PFSK-1 (cell line): ENCODE measurements at regions not wholly inside any gene's neighbourhood (a gene's known extent, or its start where the extent isn't known, plus 50 kb on each side); places are given as distances from the start of the nearest gene placed in this dataset.

Experiments used
- REST ChIP-seq, 2 experiments: IDR thresholded peaks; 2 replicates each; pipeline versions ENCODE4 v1.6.1 to v1.8.0; 2011 to 2012; ENCODE audit warnings: low read depth in 2 of 2, low read length in 2 of 2, control low read depth in 1 of 2, inconsistent platforms in 1 of 2, mild to moderate bottlenecking in 1 of 2, moderate library complexity in 1 of 2; ENCODE audit not compliant: insufficient read depth in 1 of 2
- SIN3A ChIP-seq: IDR thresholded peaks from 2 replicates; pipeline ENCODE4 v1.6.1; 2012; ENCODE audit warnings: mild to moderate bottlenecking, low read length, moderate library complexity, borderline replicate concordance; ENCODE audit not compliant: insufficient read depth
- TAF1 ChIP-seq: IDR thresholded peaks from 2 replicates; pipeline ENCODE4 v1.6.1; 2012; ENCODE audit warnings: low read length, control low read depth, borderline replicate concordance; ENCODE audit not compliant: insufficient read depth

GRCh38 chr10:20521186-20521585 lies 375.9 kb downstream of the NEBL start:
- TF ChIP-seq TAF1 (no peak), SIN3A (no peak), REST (IDR thresholded peaks at IDR 0.05; ENCODE audit: insufficient read depth in 1 of 2, low read depth in 2 of 2, low read length in 2 of 2) (no peak)
